Muscle of back (tissue), 3 donors: ENCODE measurements at regions not wholly inside any gene's neighbourhood (a gene's known extent, or its start where the extent isn't known, plus 50 kb on each side); places are given as distances from the start of the nearest gene placed in this dataset.

Experiments
- DNase-seq, 3 donors: peaks; one replicate each; pipeline versions ENCODE4 v3.0.0 to v3.0.0-alpha.2; 2013

- DNase-seq: no peak
These were observed 1085.0 kb upstream of the TENM4 start for GRCh38 chr11:80525663-80526405.

- DNase-seq: no peak
These were observed 1083.5 kb upstream of the TENM4 start for GRCh38 chr11:80524349-80524748.

GRCh38 chr11:80523057-80523456, 1082.2 kb upstream of the TENM4 start:
- no peak for DNase-seq

GRCh38 chr11:80521592-80521991, 1080.8 kb upstream of the TENM4 start:
- DNase-seq: no peak

- no peak for DNase-seq
These were observed 1079.7 kb upstream of the TENM4 start for GRCh38 chr11:80520507-80520887.

- peak in 2 of 3 donors; percentile 1 to 2 for DNase-seq
These were observed 1079.0 kb upstream of the TENM4 start for GRCh38 chr11:80519596-80520506.

GRCh38 chr11:80517701-80518100, 1076.9 kb upstream of the TENM4 start:
- no peak for DNase-seq

GRCh38 chr11:80515097-80515496, 1074.3 kb upstream of the TENM4 start:
- DNase-seq: no peak

- no peak for DNase-seq
These were observed 1071.7 kb upstream of the TENM4 start for GRCh38 chr11:80512491-80512890.

GRCh38 chr11:80505771-80506170, 1064.9 kb upstream of the TENM4 start:
- DNase-seq: no peak

- DNase-seq: no peak
These were observed 1063.2 kb upstream of the TENM4 start for GRCh38 chr11:80503990-80504389.

GRCh38 chr11:80502511-80502910, 1061.7 kb upstream of the TENM4 start:
- DNase-seq: no peak

GRCh38 chr11:80495116-80495515, 1054.3 kb upstream of the TENM4 start:
- DNase-seq: no peak

- no peak for DNase-seq
These were observed 1047.1 kb upstream of the TENM4 start for GRCh38 chr11:80487952-80488351.

GRCh38 chr11:80486678-80487077, 1045.8 kb upstream of the TENM4 start:
- DNase-seq: no peak

- DNase-seq: no peak
These were observed 1036.3 kb upstream of the TENM4 start for GRCh38 chr11:80477178-80477577.

- DNase-seq: no peak
These were observed 1032.7 kb upstream of the TENM4 start for GRCh38 chr11:80473562-80473961.

- DNase-seq: no peak
These were observed 1029.0 kb upstream of the TENM4 start for GRCh38 chr11:80469871-80470270.

GRCh38 chr11:80466570-80466969, 1025.7 kb upstream of the TENM4 start:
- no peak for DNase-seq

GRCh38 chr11:80462211-80462610, 1021.4 kb upstream of the TENM4 start:
- DNase-seq: no peak

- DNase-seq: no peak
These were observed 1017.5 kb upstream of the TENM4 start for GRCh38 chr11:80458376-80458775.

- no peak for DNase-seq
These were observed 1017.0 kb upstream of the TENM4 start for GRCh38 chr11:80457823-80458222.

- no peak for DNase-seq
These were observed 1015.0 kb upstream of the TENM4 start for GRCh38 chr11:80455818-80456217.
